Vagina (tissue), 2 donors: ENCODE measurements at regions not wholly inside any gene's neighbourhood (a gene's known extent, or its start where the extent isn't known, plus 50 kb on each side); places are given as distances from the start of the nearest gene placed in this dataset.

ENCODE experiments used
- POLR2A ChIP-seq, 2 donors: fragments of 450-650 bp; IDR thresholded peaks; one replicate each; pipeline ENCODE4 v1.6.1; 2017; ENCODE audit warnings: antibody characterized with exemption in 2 of 2, mild to moderate bottlenecking in 2 of 2, moderate library complexity in 2 of 2
- POLR2AphosphoS5 ChIP-seq, 2 donors: sonication (generic); formaldehyde crosslinking; IDR thresholded peaks; one replicate each; pipeline ENCODE4 v1.9.0; 2017; ENCODE audit warnings: antibody characterized with exemption in 2 of 2, mild to moderate bottlenecking in 2 of 2, low read depth in 1 of 2; ENCODE audit not compliant: insufficient read depth in 1 of 2
- TF ChIP-seq, protein P1 (sequence below), 3 experiments: fragments of 450-650 bp in 2 of 3; fragments of 200-600 bp in 1 of 3; sonication (generic) in 1 of 3; IDR thresholded peaks; one replicate each; pipeline ENCODE4 v1.5.1; 2017 to 2019; ENCODE audit warnings: antibody characterized with exemption in 3 of 3, mild to moderate bottlenecking in 2 of 3, moderate library complexity in 2 of 3

DNA sequence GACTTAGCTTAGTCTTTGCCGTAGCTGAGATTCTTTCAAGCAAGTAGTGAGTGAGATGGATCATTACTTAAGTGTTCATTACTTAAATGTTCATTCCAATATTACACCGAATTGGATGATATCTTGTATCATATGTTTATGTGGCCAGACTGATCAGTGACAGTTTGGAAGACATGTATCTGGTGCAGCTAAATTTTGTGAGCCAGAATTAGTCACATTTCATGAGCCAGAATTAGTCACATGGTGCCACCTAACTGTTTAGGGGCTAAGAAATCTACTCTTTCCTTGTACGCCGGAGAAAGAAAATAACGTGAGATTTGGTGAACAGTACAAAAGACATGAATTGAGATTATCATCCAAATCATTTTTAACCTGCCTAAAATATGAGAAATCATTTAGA is 355.6 kb downstream of the USP25 start:
- TF ChIP-seq, protein P1, sequence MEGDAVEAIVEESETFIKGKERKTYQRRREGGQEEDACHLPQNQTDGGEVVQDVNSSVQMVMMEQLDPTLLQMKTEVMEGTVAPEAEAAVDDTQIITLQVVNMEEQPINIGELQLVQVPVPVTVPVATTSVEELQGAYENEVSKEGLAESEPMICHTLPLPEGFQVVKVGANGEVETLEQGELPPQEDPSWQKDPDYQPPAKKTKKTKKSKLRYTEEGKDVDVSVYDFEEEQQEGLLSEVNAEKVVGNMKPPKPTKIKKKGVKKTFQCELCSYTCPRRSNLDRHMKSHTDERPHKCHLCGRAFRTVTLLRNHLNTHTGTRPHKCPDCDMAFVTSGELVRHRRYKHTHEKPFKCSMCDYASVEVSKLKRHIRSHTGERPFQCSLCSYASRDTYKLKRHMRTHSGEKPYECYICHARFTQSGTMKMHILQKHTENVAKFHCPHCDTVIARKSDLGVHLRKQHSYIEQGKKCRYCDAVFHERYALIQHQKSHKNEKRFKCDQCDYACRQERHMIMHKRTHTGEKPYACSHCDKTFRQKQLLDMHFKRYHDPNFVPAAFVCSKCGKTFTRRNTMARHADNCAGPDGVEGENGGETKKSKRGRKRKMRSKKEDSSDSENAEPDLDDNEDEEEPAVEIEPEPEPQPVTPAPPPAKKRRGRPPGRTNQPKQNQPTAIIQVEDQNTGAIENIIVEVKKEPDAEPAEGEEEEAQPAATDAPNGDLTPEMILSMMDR (IDR thresholded peaks at IDR 0.05): no peak
- TF ChIP-seq POLR2AphosphoS5 (IDR thresholded peaks at IDR 0.05; ENCODE audit: insufficient read depth in 1 of 2, low read depth in 1 of 2) (no peak), POLR2A (IDR thresholded peaks at IDR 0.05) (no peak)
